ENCODE measurements at regions not wholly inside any gene's neighbourhood (a gene's known extent, or its start where the extent isn't known, plus 50 kb on each side); places are given as distances from the start of the nearest gene placed in this dataset.

- TF ChIP-seq CREB5 (CRISPR knock-in tag; IDR thresholded peaks at IDR 0.05) = no peak
- no peak for TF ChIP-seq E4F1 (CRISPR knock-in tag; IDR thresholded peaks at IDR 0.05; ENCODE audit: borderline replicate concordance)
- no peak for TF ChIP-seq E2F8 (IDR thresholded peaks at IDR 0.05; ENCODE audit: low read depth, partially characterized antibody)
- TF ChIP-seq ZNF395 (CRISPR knock-in tag; IDR thresholded peaks at IDR 0.05) = no peak
- TF ChIP-seq CHD4 (IDR thresholded peaks at IDR 0.05; ENCODE audit: insufficient read depth, insufficient replicate concordance, low read depth, low read length, poor library complexity, severe bottlenecking) = peak; percentile 4
- no peak for TF ChIP-seq ARNT (IDR thresholded peaks at IDR 0.05)
- no peak for TF ChIP-seq RBM17 (IDR thresholded peaks at IDR 0.05; ENCODE audit: borderline replicate concordance, low read depth, low read length)
- TF ChIP-seq ZC3H11A (IDR thresholded peaks at IDR 0.05; ENCODE audit: low read depth, low read length) = no peak
- peak; percentile 25; the same call in 1 of the 2 replicates for TF ChIP-seq ELF4 (CRISPR knock-in tag; IDR thresholded peaks at IDR 0.05)
- peak; percentile 85 to 91; a peak in 3 of 4 replicates for TF ChIP-seq ETV6 (IDR thresholded peaks at IDR 0.05; ENCODE audit: borderline replicate concordance in 1 of 2, low read depth in 2 of 2, low read length in 1 of 2)
- no peak for TF ChIP-seq ETV6 (CRISPR knock-in tag; IDR thresholded peaks at IDR 0.05; ENCODE audit: borderline replicate concordance)
- TF ChIP-seq ZNF146 (CRISPR knock-in tag; IDR thresholded peaks at IDR 0.05; ENCODE audit: unreplicated experiment) = no peak
- TF ChIP-seq RBM25 (IDR thresholded peaks at IDR 0.05; ENCODE audit: low read depth, low read length, severe bottlenecking) = no peak
- no peak for TF ChIP-seq HDAC8 (tag; IDR thresholded peaks at IDR 0.05)
- TF ChIP-seq GTF2F1 (IDR thresholded peaks at IDR 0.05; ENCODE audit: low read depth, low read length) = no peak
- peak; percentile 53; the same call in 1 of the 2 replicates for TF ChIP-seq LEF1 (IDR thresholded peaks at IDR 0.05)
- TF ChIP-seq SMARCC2 (IDR thresholded peaks at IDR 0.05; ENCODE audit: low read depth) = peak; percentile 57; the same call in 1 of the 2 replicates
- no peak for TF ChIP-seq ZNF511 (CRISPR knock-in tag; IDR thresholded peaks at IDR 0.05)
Observed at GRCh38 chr1:234851450-234852438, 241.8 kb upstream of the IRF2BP2 start (continued).

Measured in K562 (cell line).